Lower leg skin (tissue), 3 donors: ENCODE measurements at regions not wholly inside any gene's neighbourhood (a gene's known extent, or its start where the extent isn't known, plus 50 kb on each side); places are given as distances from the start of the nearest gene placed in this dataset.

Experiments used
- POLR2A ChIP-seq, 2 donors: fragments of 450-650 bp; IDR thresholded peaks; one replicate each; pipeline ENCODE4 v1.6.1; 2016 to 2017; ENCODE audit warnings: antibody characterized with exemption in 2 of 2, mild to moderate bottlenecking in 1 of 2, moderate library complexity in 1 of 2
- TF ChIP-seq, protein P1 (sequence below), 3 donors: fragments of 450-650 bp; IDR thresholded peaks; one replicate each; pipeline ENCODE4 v1.5.1; 2016; ENCODE audit warnings: antibody characterized with exemption in 3 of 3, mild to moderate bottlenecking in 3 of 3, moderate library complexity in 2 of 3

DNA sequence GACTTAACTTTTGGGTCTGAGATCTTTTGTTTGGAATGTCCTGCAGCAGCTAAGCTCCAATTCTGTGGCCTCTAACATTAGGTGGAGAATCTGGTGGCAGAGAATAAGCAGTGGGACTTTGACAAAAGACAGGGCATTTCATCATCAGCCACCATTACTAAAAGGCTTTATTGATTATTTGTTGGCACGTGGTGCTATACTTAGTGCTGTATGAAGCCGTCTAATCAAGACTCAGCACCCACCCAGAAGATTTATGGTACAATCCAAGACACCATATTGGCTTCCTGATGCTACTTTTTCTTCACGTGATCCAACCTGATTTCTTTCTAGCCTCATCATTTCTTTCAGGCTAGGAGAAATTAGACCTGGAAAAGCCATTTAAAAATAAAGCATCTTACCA lies 80.7 kb upstream of the GRAMD1B start:
- TF ChIP-seq, protein P1, sequence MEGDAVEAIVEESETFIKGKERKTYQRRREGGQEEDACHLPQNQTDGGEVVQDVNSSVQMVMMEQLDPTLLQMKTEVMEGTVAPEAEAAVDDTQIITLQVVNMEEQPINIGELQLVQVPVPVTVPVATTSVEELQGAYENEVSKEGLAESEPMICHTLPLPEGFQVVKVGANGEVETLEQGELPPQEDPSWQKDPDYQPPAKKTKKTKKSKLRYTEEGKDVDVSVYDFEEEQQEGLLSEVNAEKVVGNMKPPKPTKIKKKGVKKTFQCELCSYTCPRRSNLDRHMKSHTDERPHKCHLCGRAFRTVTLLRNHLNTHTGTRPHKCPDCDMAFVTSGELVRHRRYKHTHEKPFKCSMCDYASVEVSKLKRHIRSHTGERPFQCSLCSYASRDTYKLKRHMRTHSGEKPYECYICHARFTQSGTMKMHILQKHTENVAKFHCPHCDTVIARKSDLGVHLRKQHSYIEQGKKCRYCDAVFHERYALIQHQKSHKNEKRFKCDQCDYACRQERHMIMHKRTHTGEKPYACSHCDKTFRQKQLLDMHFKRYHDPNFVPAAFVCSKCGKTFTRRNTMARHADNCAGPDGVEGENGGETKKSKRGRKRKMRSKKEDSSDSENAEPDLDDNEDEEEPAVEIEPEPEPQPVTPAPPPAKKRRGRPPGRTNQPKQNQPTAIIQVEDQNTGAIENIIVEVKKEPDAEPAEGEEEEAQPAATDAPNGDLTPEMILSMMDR (IDR thresholded peaks at IDR 0.05) = no peak
- no peak for TF ChIP-seq POLR2A (IDR thresholded peaks at IDR 0.05)
